Heart right ventricle (tissue), 16 donors: ENCODE measurements at regions not wholly inside any gene's neighbourhood (a gene's known extent, or its start where the extent isn't known, plus 50 kb on each side); places are given as distances from the start of the nearest gene placed in this dataset.

Source experiments
- ATAC-seq, 8 donors: fragments of 200-7000 bp; cut with Tn5 transposase; one replicate each; pipeline ENCODE4 v1.9.1; 2020; ENCODE audit warnings: mild to moderate bottlenecking in 8 of 8, moderate library complexity in 8 of 8, moderate number of reproducible peaks in 1 of 8
- DNase-seq, 2 donors: peaks; one replicate each; pipeline ENCODE4 v3.0.0-alpha.2; 2020
- H3K27ac ChIP-seq, 10 donors: fragments of 200-600 bp; sonication (generic) in 2 of 10; one replicate each; pipeline versions ENCODE4 v1.5.0 to v1.8.0; 2020 to 2022; ENCODE audit warnings: mild to moderate bottlenecking in 3 of 10
- H3K27me3 ChIP-seq, 7 donors: fragments of 200-600 bp; one replicate each; pipeline ENCODE4 v1.8.0; 2021 to 2022; ENCODE audit warnings: mild to moderate bottlenecking in 2 of 7
- H3K36me3 ChIP-seq, 9 donors: fragments of 200-600 bp; sonication (generic) in 1 of 9; one replicate each; pipeline versions ENCODE4 v1.5.0 to v1.8.0; 2020 to 2022; ENCODE audit warnings: mild to moderate bottlenecking in 2 of 9
- H3K4me1 ChIP-seq, 9 donors: fragments of 200-600 bp; sonication (generic) in 1 of 9; one replicate each; pipeline versions ENCODE4 v1.5.0 to v1.8.0; 2020 to 2022; ENCODE audit warnings: mild to moderate bottlenecking in 4 of 9
- H3K4me3 ChIP-seq, 10 donors: fragments of 200-600 bp; sonication (generic) in 2 of 10; one replicate each; pipeline versions ENCODE4 v1.5.0 to v1.8.0; 2020 to 2022; ENCODE audit warnings: mild to moderate bottlenecking in 7 of 10, moderate library complexity in 2 of 10
- H3K9me3 ChIP-seq, 11 donors: fragments of 200-600 bp in 10 of 11; sonication (generic) in 2 of 11; one replicate each; pipeline versions ENCODE4 v1.5.0 to v1.8.0; 2013 to 2022; ENCODE audit warnings: mild to moderate bottlenecking in 2 of 11, control low read depth in 1 of 11, moderate library complexity in 1 of 11
- WGBS, 2 donors: extraction: QIAGEN DNeasy Blood & Tissue Kit; methylation state at CpG; one replicate each; pipeline ENCODE4 v1.1.7; 2013; ENCODE audit warnings: inconsistent platforms in 1 of 2; 5-methylcytosine and 5-hydroxymethylcytosine counted together
- intact Hi-C, 10 donors: fragments of 100-400 bp; cut with DNase I; formaldehyde crosslinking; loops; one replicate each; pipeline versions ENCODE4 v1.11.1 to v1.14.2; 2022
- TF ChIP-seq, protein P1 (sequence below), 9 donors: fragments of 200-600 bp; sonication (generic) in 2 of 9; IDR thresholded peaks; one replicate each; pipeline versions ENCODE4 v1.5.0 to v1.8.0; 2021 to 2022; ENCODE audit warnings: antibody characterized with exemption in 9 of 9, mild to moderate bottlenecking in 5 of 9, moderate library complexity in 1 of 9
- donor health status: Arrhythmogenic right ventricular cardiomyopathy.
- donor health status: ischemic (EF 13 %, LVEDD 7.1; RV severe dilation, severe dysfunction).
- donor health status: healthy with polysubstance abuse.
- donor health status: DM: no; HTN: yes; CAD: no.
- donor health status: DM: no; HTN: no; CAD: no.
- donor health status: ischemic (EF 25% LVEDD 6.9; RV normal size, moderate dysfunction).
- donor health status: ischemic (EF 25% LVEDD 5.7; RV mildly dilated, moderate dysfunction).
- donor health status: healthy.
- donor health status: DM: yes; HTN: yes; CAD: no.
- donor health status: Ischemic cardiomyopathy.
- donor health status: ischemic (EF 35%, LVEDD 5.7; RV mildly dilated, moderate dysfunction).
- donor health status: nonischemic (EF 11% LVEDD 7.7; RV severe dilation, severe dysfunction).
- donor health status: DM: yes; HTN: yes; CAD: no.
- donor health status: PGD.
- donor health status: ischemic (EF 29% LVEDD 5.4; RV normal size, mild dysfunction).
- donor health status: nonischemic (EF 23%, LVEDD 6.1; RV moderate dilation, normal function).

DNA sequence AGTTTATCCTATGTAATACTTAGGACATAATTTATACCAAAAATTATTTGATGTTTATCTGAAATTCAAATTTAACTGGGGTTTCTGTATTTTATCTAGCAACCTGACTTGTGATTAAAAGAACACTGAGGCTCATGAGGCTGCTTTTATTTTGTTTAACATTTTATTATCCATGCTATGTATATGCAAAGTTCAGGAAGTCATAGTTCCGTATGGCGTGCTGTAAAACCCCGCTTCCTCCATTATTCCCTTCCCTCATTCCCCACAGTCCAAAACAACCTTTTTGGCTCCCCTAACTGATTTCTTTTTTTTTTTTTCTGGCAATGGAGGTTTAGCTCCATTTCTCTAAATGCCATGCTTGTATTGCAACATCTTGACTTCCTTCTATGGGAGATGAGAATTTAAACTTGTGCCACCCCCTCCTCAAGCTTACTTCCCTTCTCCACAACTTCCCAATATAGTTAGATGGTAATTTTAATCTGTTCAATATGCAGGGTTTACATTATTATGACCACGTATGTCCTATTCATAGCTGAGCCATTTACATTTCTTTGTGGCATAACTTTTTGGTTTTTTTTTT is 138.0 kb upstream of the DNAH14 start:
- Histone ChIP-seq H3K36me3 (no peaks in the 10 kb centered on the region), H3K9me3 (peaks cover 0 to 2% (median 0%) of the 10 kb centered on the region in 11 donors), H3K27me3 (no peaks in the 10 kb centered on the region), H3K4me3 (no peak overlapping the region), H3K4me1 (no peaks in the 10 kb centered on the region), H3K27ac (no peak overlapping the region)
- ATAC-seq (no peak), DNase-seq (no peak)
- 80 to 90% methylated on average over 4 of the region's 4 CpGs for WGBS, 2 donors
- TF ChIP-seq, protein P1, sequence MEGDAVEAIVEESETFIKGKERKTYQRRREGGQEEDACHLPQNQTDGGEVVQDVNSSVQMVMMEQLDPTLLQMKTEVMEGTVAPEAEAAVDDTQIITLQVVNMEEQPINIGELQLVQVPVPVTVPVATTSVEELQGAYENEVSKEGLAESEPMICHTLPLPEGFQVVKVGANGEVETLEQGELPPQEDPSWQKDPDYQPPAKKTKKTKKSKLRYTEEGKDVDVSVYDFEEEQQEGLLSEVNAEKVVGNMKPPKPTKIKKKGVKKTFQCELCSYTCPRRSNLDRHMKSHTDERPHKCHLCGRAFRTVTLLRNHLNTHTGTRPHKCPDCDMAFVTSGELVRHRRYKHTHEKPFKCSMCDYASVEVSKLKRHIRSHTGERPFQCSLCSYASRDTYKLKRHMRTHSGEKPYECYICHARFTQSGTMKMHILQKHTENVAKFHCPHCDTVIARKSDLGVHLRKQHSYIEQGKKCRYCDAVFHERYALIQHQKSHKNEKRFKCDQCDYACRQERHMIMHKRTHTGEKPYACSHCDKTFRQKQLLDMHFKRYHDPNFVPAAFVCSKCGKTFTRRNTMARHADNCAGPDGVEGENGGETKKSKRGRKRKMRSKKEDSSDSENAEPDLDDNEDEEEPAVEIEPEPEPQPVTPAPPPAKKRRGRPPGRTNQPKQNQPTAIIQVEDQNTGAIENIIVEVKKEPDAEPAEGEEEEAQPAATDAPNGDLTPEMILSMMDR (IDR thresholded peaks at IDR 0.05), result no peak
- intact Hi-C loops, result no loop called here

DNA sequence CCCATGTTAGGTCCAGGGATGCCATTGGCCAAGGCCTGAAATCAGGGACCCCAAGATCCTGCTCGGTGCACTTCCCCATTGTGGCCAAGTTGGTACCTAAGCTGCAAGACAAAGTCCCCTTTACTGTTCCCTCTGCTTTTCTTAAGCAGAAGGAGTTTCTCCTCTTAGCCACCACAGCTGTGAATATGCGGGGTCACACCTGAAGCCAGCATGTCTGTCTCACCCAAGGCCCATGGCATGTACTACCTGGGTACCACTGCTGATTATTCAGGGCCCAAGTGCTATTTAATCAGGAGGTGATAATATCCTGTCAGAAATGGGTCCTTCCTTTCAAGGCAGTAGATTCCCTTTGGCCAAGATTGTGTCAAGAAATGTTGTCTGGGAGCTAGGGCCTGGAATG is 133.9 kb upstream of the DNAH14 start:
- H3K4me1 ChIP-seq, result no peaks in the 10 kb centered on the region
- intact Hi-C loops, result no loop called here
- TF ChIP-seq, protein P1 (IDR thresholded peaks at IDR 0.05), result no peak
- H3K9me3 ChIP-seq, result peaks cover 0 to 2% (median 0%) of the 10 kb centered on the region in 11 donors
- H3K4me3 ChIP-seq, result no peak overlapping the region
- no peak overlapping the region for H3K27ac ChIP-seq
- WGBS, 2 donors, result 72 to 76% methylated on average over 2 of the region's 2 CpGs
- ATAC-seq (no peak), DNase-seq (no peak)
- no peaks in the 10 kb centered on the region for H3K27me3 ChIP-seq
- no peaks in the 10 kb centered on the region for H3K36me3 ChIP-seq

DNA sequence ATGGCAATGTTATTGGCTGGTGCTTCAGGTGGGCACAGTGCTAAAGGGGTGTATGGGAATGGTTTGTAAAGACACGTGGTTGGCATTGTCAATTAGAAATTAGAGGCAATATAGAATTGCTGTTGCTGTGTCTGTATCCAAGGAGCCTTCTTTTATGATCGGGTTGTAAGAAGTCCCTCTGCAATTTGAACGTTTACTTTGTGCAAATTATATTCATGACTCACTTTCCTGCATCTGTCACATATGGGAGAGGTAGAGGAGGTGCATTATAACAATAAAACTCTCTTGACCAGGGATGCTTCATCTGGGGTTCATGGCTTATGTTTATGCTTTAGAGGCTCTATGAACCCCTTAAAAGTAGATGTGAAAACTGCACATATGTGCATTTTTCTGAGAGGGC is 130.4 kb upstream of the DNAH14 start:
- ATAC-seq (no peak), DNase-seq (no peak)
- no peaks in the 10 kb centered on the region for H3K4me1 ChIP-seq
- H3K9me3 ChIP-seq, result peaks cover 0 to 2% (median 0%) of the 10 kb centered on the region in 11 donors
- H3K4me3 ChIP-seq, result no peak overlapping the region
- intact Hi-C loops, result no loop called here
- peaks cover 0 to 3% (median 0%) of the 10 kb centered on the region in 7 donors for H3K27me3 ChIP-seq
- 68 to 77% methylated on average over 3 of the region's 3 CpGs for WGBS, 2 donors
- no peaks in the 10 kb centered on the region for H3K36me3 ChIP-seq
- no peak overlapping the region for H3K27ac ChIP-seq
- TF ChIP-seq, protein P1 (IDR thresholded peaks at IDR 0.05), result no peak

- ATAC-seq, result no peak
- Histone ChIP-seq H3K36me3 (no peaks in the 10 kb centered on the region), H3K4me3 (no peak overlapping the region), H3K27ac (no peak overlapping the region), H3K27me3 (peaks cover 0 to 3% (median 0%) of the 10 kb centered on the region in 7 donors), H3K9me3 (peaks cover 0 to 2% (median 0%) of the 10 kb centered on the region in 11 donors), H3K4me1 (no peaks in the 10 kb centered on the region)
- DNase-seq, result no peak
- intact Hi-C loops, result no loop called here
- 38 to 51% methylated on average over 8 of the region's 8 CpGs for WGBS, 2 donors
- TF ChIP-seq, protein P1 (IDR thresholded peaks at IDR 0.05), result no peak
Observed at GRCh38 chr1:224800486-224801119, 128.9 kb upstream of the DNAH14 start.
